ENCODE measurements at regions not wholly inside any gene's neighbourhood (a gene's known extent, or its start where the extent isn't known, plus 50 kb on each side); places are given as distances from the start of the nearest gene placed in this dataset.

DNA sequence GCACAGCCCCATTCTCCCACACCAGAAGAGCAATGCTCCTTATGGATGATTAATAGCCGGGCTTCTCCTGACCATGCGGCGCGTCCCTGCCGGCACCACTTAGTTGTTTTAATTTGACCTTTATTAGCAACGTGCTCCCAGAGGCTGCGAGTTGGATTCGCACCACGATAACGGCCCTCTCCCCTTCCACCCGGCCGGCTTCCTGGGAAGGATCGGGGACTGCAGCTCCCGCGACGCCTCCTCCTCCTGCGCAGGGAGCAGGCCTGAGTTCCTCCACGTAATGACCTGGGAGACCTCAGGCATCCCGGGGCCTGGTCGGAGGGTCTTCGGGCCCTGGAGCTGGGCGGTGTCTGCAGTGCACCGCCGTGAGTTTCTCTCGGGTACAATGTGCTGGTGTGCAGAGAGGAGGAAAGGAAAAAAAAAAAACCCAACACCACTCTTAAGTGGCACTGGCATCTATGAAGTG, 243.3 kb upstream of the TOPAZ1 start:
- peaks cover 6% of the 10 kb centered on the region for H3K36me3 Mint-ChIP-seq (ENCODE audit: insufficient read depth, unreplicated experiment)
- TF ChIP-seq CTCF (IDR thresholded peaks at IDR 0.05; ENCODE audit: insufficient read depth in 1 of 2, low read depth in 1 of 2, low read length in 1 of 2, severe bottlenecking in 1 of 2, unreplicated experiment in 1 of 2), result no peak
- Histone ChIP-seq H3K4me1 (no peaks in the 10 kb centered on the region), H3K4me3 (ENCODE audit: low read depth, low read length) (peak overlapping the region; percentile 64), H3K36me3 (ENCODE audit: control insufficient read depth, insufficient read depth, low read length) (no peaks in the 10 kb centered on the region), H3K27me3 (replicated peaks; ENCODE audit: control insufficient read depth, insufficient read depth, low read length) (peaks cover 2% of the 10 kb centered on the region; the same call in 1 of the 2 replicates), H3K9me3 (no peaks in the 10 kb centered on the region)
- peaks cover 8% of the 10 kb centered on the region for H3K27me3 Mint-ChIP-seq (ENCODE audit: insufficient read depth, unreplicated experiment)
- H3K9me3 Mint-ChIP-seq (ENCODE audit: unreplicated experiment), result no peaks in the 10 kb centered on the region
- no peak overlapping the region for H3K27ac Mint-ChIP-seq (ENCODE audit: unreplicated experiment)
- POLR2A ChIA-PET, result no interaction called here
- CTCF ChIA-PET, result no interaction called here
- no peaks in the 10 kb centered on the region for H3K4me1 Mint-ChIP-seq (ENCODE audit: low read depth, unreplicated experiment)
- no peak for DNase-seq
- intact Hi-C loops (cut with micrococcal nuclease; ENCODE audit: unreplicated experiment), result loop anchor here (5.0 kb wide), 1 partner anchor 199 kb away; no protein-coding TSS in a partner anchor
- BruUV-seq (replicated peaks), result no TSS peak
- H3K4me3 Mint-ChIP-seq (ENCODE audit: unreplicated experiment), result peak overlapping the region; percentile 70

GRCh38 chr3:43998836-43999727, 242.6 kb upstream of the TOPAZ1 start:
- H3K4me3 ChIP-seq (ENCODE audit: low read depth, low read length), result peak overlapping the region; percentile 64

More at GRCh38 chr3:43998836-43999727, 242.6 kb upstream of the TOPAZ1 start:
- Histone ChIP-seq H3K36me3 (ENCODE audit: control insufficient read depth, insufficient read depth, low read length) (no peaks in the 10 kb centered on the region), H3K27me3 (replicated peaks; ENCODE audit: control insufficient read depth, insufficient read depth, low read length) (peaks cover 2% of the 10 kb centered on the region; the same call in 1 of the 2 replicates), H3K9me3 (no peaks in the 10 kb centered on the region), H3K4me1 (no peaks in the 10 kb centered on the region)
- intact Hi-C loops (cut with micrococcal nuclease; ENCODE audit: unreplicated experiment), result loop anchor here (5.0 kb wide), 1 partner anchor 198 kb away; no protein-coding TSS in a partner anchor
- POLR2A ChIA-PET, result no interaction called here
- no peaks in the 10 kb centered on the region for H3K4me1 Mint-ChIP-seq (ENCODE audit: low read depth, unreplicated experiment)
- H3K9me3 Mint-ChIP-seq (ENCODE audit: unreplicated experiment), result no peaks in the 10 kb centered on the region
- H3K27me3 Mint-ChIP-seq (ENCODE audit: insufficient read depth, unreplicated experiment), result peaks cover 6% of the 10 kb centered on the region
- H3K36me3 Mint-ChIP-seq (ENCODE audit: insufficient read depth, unreplicated experiment), result peaks cover 6% of the 10 kb centered on the region
- no peak for TF ChIP-seq CTCF (IDR thresholded peaks at IDR 0.05; ENCODE audit: insufficient read depth in 1 of 2, low read depth in 1 of 2, low read length in 1 of 2, severe bottlenecking in 1 of 2, unreplicated experiment in 1 of 2)
- CTCF ChIA-PET, result no interaction called here
- BruUV-seq (replicated peaks), result no TSS peak
- DNase-seq, result peak; percentile 69 to 78
- H3K27ac Mint-ChIP-seq (ENCODE audit: unreplicated experiment), result no peak overlapping the region
- peak overlapping the region; percentile 70 for H3K4me3 Mint-ChIP-seq (ENCODE audit: unreplicated experiment)

Measured in Caco-2 (cell line).